Chondrocyte (in vitro differentiated cells): ENCODE measurements at regions not wholly inside any gene's neighbourhood (a gene's known extent, or its start where the extent isn't known, plus 50 kb on each side); places are given as distances from the start of the nearest gene placed in this dataset.

Source experiments
- DNase-seq: peaks from one replicate; pipeline ENCODE4 v3.0.0; 2021; ENCODE audit warnings: mixed read lengths, low spot score
- H3K27ac Mint-ChIP-seq: one replicate; pipeline ENCODE4 v1.8.0; 2021; ENCODE audit warnings: mild to moderate bottlenecking, moderate library complexity, mixed read lengths; ENCODE audit not compliant: unreplicated experiment
- H3K27me3 Mint-ChIP-seq: 2 replicates; pipeline ENCODE4 v1.8.0; 2021; ENCODE audit warnings: low read depth, mixed read lengths
- H3K36me3 Mint-ChIP-seq: 2 replicates; pipeline ENCODE4 v1.8.0; 2021; ENCODE audit warnings: low read depth, mixed read lengths
- H3K4me1 Mint-ChIP-seq: 2 replicates; pipeline ENCODE4 v1.8.0; 2021; ENCODE audit warnings: low read depth, mild to moderate bottlenecking, mixed read lengths
- H3K4me3 Mint-ChIP-seq: one replicate; pipeline ENCODE4 v1.8.0; 2021; ENCODE audit warnings: mild to moderate bottlenecking, moderate library complexity, mixed read lengths; ENCODE audit not compliant: unreplicated experiment
- H3K9me3 Mint-ChIP-seq: 2 replicates; pipeline ENCODE4 v1.8.0; 2021; ENCODE audit warnings: low read depth, mixed read lengths
- TF ChIP-seq, protein P1 (sequence below): fragments of 200-600 bp; sonication (generic); IDR thresholded peaks from 2 replicates; pipeline ENCODE4 v1.5.0; 2021; ENCODE audit warnings: antibody characterized with exemption, mild to moderate bottlenecking, moderate library complexity

DNA sequence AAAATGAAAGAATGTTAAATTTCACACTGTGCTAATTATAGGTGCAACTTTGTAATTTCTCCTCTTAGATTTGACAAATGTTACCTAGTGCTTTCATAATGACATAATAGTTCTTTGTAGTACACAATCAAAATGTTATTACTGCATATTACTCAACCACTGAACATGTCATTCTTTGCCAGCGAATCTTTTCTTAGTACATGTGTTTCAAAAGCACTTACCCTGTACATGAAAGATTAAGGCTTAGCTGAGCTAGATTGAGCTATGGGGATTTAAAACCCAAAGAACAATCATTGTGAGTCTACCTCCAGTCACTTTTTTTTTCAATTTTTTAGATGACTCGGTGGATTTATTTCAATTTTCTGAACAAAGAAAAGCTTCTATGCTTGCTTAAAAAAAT, 123.5 kb upstream of the FERD3L start:
- DNase-seq: no peak
- Mint-ChIP-seq H3K27me3 (no peaks in the 10 kb centered on the region), H3K27ac (no peak overlapping the region), H3K9me3 (peaks cover 3% of the 10 kb centered on the region), H3K4me1 (peaks cover 6% of the 10 kb centered on the region), H3K4me3 (no peak overlapping the region), H3K36me3 (no peaks in the 10 kb centered on the region)
- TF ChIP-seq, protein P1, sequence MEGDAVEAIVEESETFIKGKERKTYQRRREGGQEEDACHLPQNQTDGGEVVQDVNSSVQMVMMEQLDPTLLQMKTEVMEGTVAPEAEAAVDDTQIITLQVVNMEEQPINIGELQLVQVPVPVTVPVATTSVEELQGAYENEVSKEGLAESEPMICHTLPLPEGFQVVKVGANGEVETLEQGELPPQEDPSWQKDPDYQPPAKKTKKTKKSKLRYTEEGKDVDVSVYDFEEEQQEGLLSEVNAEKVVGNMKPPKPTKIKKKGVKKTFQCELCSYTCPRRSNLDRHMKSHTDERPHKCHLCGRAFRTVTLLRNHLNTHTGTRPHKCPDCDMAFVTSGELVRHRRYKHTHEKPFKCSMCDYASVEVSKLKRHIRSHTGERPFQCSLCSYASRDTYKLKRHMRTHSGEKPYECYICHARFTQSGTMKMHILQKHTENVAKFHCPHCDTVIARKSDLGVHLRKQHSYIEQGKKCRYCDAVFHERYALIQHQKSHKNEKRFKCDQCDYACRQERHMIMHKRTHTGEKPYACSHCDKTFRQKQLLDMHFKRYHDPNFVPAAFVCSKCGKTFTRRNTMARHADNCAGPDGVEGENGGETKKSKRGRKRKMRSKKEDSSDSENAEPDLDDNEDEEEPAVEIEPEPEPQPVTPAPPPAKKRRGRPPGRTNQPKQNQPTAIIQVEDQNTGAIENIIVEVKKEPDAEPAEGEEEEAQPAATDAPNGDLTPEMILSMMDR: no peak

DNA sequence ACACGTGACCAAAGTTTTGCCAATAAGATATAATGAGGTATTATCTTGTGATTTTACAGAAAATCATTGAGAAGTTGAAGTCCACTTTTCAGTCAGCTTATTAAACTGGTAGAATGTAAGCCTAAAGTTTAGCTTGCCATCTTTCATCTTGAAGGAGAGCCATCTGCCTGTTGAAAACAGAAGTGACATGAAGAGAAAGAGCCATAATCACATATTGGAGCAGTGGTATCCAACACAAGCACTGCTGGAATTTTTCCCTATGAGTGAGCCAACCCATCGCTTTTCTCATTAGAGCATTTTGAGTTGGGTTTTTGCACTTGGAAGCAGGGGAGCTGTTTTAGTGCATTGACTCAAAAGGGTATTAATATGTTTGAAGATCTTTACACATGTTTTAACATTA, 117.6 kb upstream of the FERD3L start:
- no peak for DNase-seq
- TF ChIP-seq, protein P1: peak; percentile 41
- Mint-ChIP-seq H3K36me3 (no peaks in the 10 kb centered on the region), H3K27me3 (no peaks in the 10 kb centered on the region), H3K4me3 (no peak overlapping the region), H3K4me1 (no peaks in the 10 kb centered on the region), H3K27ac (no peak overlapping the region), H3K9me3 (peaks cover 11% of the 10 kb centered on the region)

DNA sequence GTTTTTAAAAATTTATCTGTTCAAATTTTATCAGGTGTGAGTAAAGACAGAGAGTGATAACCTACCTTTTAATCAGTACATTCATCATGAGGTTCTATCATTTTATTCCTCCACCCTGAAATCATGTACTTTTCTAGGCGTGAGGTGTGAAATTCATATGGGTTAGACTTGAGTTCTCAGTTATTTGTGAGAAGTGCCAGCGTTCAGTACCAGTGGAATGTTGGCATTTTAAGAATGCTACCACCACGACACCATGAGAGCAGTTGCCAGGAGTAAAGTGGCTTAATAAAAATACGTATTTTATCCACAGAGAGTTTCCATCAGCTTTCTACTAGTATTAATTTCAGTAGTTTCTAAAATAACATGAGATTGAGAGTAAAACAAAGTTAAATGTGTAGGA, 104.1 kb upstream of the FERD3L start:
- Mint-ChIP-seq H3K4me3 (no peak overlapping the region), H3K27me3 (no peaks in the 10 kb centered on the region), H3K9me3 (peaks cover 4% of the 10 kb centered on the region), H3K36me3 (peaks cover 3% of the 10 kb centered on the region), H3K4me1 (peaks cover 34% of the 10 kb centered on the region), H3K27ac (peak overlapping the region; percentile 95)
- TF ChIP-seq, protein P1: no peak
- no peak for DNase-seq

DNA sequence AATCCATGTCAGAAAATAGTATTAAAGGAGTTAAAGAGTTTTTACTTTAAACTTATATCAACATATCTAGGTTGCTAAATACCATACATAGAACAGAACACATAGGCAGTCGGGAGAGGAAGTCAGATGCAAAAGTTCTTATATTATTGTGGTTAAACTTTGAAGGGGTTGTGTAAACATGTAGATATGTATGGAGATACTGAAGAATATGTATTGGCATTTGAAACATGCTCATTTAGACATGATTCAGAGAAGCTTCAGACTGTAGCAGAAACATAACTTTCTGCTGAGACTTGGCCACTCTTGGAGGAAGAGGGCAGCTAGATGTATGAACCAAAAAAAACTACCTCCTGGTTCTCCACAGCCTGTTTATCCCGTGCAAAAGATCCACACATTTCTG, 103.5 kb upstream of the FERD3L start:
- no peak for DNase-seq
- no peaks in the 10 kb centered on the region for H3K36me3 Mint-ChIP-seq
- TF ChIP-seq, protein P1: no peak
- peak overlapping the region; percentile 27 for H3K4me3 Mint-ChIP-seq
- no peaks in the 10 kb centered on the region for H3K27me3 Mint-ChIP-seq
- H3K9me3 Mint-ChIP-seq: no peaks in the 10 kb centered on the region
- H3K4me1 Mint-ChIP-seq: peaks cover 34% of the 10 kb centered on the region
- peak overlapping the region; percentile 95 for H3K27ac Mint-ChIP-seq

DNA sequence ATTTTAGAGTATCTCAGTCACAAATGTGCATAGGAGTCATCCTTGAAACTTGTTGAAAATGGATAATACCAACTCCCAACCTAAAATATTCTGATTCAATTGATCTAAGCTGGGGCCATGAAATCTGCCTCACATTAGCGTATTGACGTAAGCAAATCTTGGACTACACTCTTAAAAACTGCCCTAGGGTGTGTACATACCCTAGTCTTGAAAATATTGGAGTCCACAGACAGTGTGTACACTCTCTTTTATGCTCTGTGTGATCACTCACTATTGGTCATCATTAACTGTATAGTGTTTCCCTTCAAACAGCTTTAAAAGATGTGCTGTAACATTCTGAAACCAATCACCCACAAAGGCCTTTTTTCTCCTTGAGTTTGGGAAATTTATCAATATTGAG, 102.9 kb upstream of the FERD3L start:
- no peak for DNase-seq
- Mint-ChIP-seq H3K9me3 (peaks cover under 1% of the 10 kb centered on the region), H3K36me3 (no peaks in the 10 kb centered on the region), H3K27me3 (no peaks in the 10 kb centered on the region), H3K4me1 (peaks cover 34% of the 10 kb centered on the region), H3K27ac (no peak overlapping the region), H3K4me3 (no peak overlapping the region)
- TF ChIP-seq, protein P1: no peak
